Loucy (cell line): ENCODE measurements at regions not wholly inside any gene's neighbourhood (a gene's known extent, or its start where the extent isn't known, plus 50 kb on each side); places are given as distances from the start of the nearest gene placed in this dataset.

Experiments used
- H2AFZ ChIP-seq: fragments of 200-600 bp; sonication (generic); 2 replicates; pipeline ENCODE4 v1.6.0; 2016; ENCODE audit warnings: antibody characterized with exemption, mild to moderate bottlenecking, low read length, moderate library complexity
- H3F3A ChIP-seq: fragments of 200-600 bp; 2 replicates; pipeline ENCODE4 v1.6.0; 2016; ENCODE audit warnings: antibody characterized with exemption, low read depth, mild to moderate bottlenecking
- H3K27me3 ChIP-seq: fragments of 200-600 bp; sonication (generic); 2 replicates; pipeline ENCODE4 v1.6.1; 2014; ENCODE audit warnings: low read length, mild to moderate bottlenecking; ENCODE audit not compliant: insufficient read depth, poor library complexity, severe bottlenecking
- H3K36me3 ChIP-seq: fragments of 200-600 bp; sonication (generic); 2 replicates; pipeline ENCODE4 v1.6.1; 2016; ENCODE audit warnings: low read length; ENCODE audit not compliant: insufficient read depth
- H3K4me1 ChIP-seq: fragments of 200-600 bp; sonication (generic); 2 replicates; pipeline ENCODE4 v1.5.1; 2014; ENCODE audit warnings: low read length, mild to moderate bottlenecking; ENCODE audit not compliant: insufficient read depth, poor library complexity, severe bottlenecking
- H3K4me2 ChIP-seq: fragments of 200-600 bp; sonication (generic); 2 replicates; pipeline ENCODE4 v1.6.0; 2014; ENCODE audit warnings: antibody characterized with exemption, low read length, low read depth, mild to moderate bottlenecking; ENCODE audit not compliant: poor library complexity, severe bottlenecking
- H3K4me3 ChIP-seq: fragments of 200-600 bp; sonication (generic); 2 replicates; pipeline ENCODE4 v1.5.1; 2014; ENCODE audit warnings: low read length, mild to moderate bottlenecking, mixed read lengths; ENCODE audit not compliant: poor library complexity, severe bottlenecking
- H3K79me2 ChIP-seq: fragments of 200-600 bp; sonication (generic); 2 replicates; pipeline ENCODE4 v1.6.1; 2014; ENCODE audit warnings: low read length; ENCODE audit not compliant: insufficient read depth
- H3K9ac ChIP-seq: fragments of 200-600 bp; sonication (generic); 2 replicates; pipeline ENCODE4 v1.6.0; 2014; ENCODE audit warnings: mild to moderate bottlenecking, low read depth, low read length, moderate library complexity; ENCODE audit not compliant: poor library complexity, severe bottlenecking
- H3K9me2 ChIP-seq: fragments of 200-600 bp; sonication (generic); replicated peaks from 2 replicates; pipeline ENCODE4 v1.6.1; 2016; ENCODE audit warnings: low read depth, low read length, mixed read lengths
- H3K9me3 ChIP-seq: fragments of 200-600 bp; sonication (generic); 2 replicates; pipeline ENCODE4 v1.6.1; 2014; ENCODE audit warnings: mild to moderate bottlenecking, antibody characterized with exemption, low read length, low read depth; ENCODE audit not compliant: insufficient read depth
- H4K20me1 ChIP-seq: fragments of 200-600 bp; sonication (generic); 2 replicates; pipeline ENCODE4 v1.6.0; 2014; ENCODE audit warnings: antibody characterized with exemption, low read length, mild to moderate bottlenecking; ENCODE audit not compliant: insufficient read depth, poor library complexity, severe bottlenecking
- EZH2phosphoT487 ChIP-seq: fragments of 200-600 bp; IDR thresholded peaks from 2 replicates; pipeline ENCODE4 v1.6.1; 2018; ENCODE audit warnings: antibody characterized with exemption, mild to moderate bottlenecking, moderate library complexity, borderline replicate concordance
- TF ChIP-seq, protein P1 (sequence below): fragments of 200-600 bp; sonication (generic); conservative IDR thresholded peaks from 2 replicates; pipeline ENCODE4 v1.5.1; 2014; ENCODE audit warnings: mild to moderate bottlenecking, antibody characterized with exemption, low read length

DNA sequence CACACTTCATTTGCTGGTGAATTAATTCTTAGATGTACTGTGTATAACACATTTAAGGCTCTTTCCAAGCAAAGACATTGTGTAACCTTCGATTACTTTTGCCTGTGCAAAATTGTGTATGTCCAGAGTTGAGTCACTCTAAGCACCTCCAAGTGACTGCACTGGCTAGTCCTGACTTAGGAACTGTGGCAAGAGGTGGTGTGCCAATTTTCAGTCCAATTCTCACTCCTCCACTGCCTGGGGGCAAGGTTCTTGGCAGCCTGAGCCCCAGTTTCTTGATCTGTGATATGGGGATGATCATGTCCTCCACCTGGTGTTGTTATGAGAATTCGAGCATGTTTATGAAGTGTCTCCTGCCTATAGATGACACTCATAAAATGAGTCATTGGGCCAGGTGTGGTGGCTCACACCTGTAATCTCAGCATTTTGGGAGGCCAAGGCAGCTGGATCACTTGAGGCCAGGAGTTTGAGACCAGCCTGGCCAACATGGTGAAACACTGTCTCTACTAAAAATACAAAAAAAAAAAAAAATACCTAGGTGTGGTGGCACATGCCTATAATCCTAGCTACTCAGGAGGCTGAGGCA, 105.3 kb upstream of the CDYL start:
- Histone ChIP-seq H3K4me2 (no peak overlapping the region), H3K9me2 (no peaks in the 10 kb centered on the region), H3K79me2 (no peaks in the 10 kb centered on the region), H2AFZ (no peak overlapping the region), H3K9me3 (no peaks in the 10 kb centered on the region), H3K9ac (no peak overlapping the region), H3K4me3 (no peak overlapping the region), H3K4me1 (no peaks in the 10 kb centered on the region), H4K20me1 (no peaks in the 10 kb centered on the region), H3K27me3 (no peaks in the 10 kb centered on the region), H3K36me3 (no peaks in the 10 kb centered on the region), H3F3A (no peaks in the 10 kb centered on the region)
- no peak for TF ChIP-seq EZH2phosphoT487
- TF ChIP-seq, protein P1, sequence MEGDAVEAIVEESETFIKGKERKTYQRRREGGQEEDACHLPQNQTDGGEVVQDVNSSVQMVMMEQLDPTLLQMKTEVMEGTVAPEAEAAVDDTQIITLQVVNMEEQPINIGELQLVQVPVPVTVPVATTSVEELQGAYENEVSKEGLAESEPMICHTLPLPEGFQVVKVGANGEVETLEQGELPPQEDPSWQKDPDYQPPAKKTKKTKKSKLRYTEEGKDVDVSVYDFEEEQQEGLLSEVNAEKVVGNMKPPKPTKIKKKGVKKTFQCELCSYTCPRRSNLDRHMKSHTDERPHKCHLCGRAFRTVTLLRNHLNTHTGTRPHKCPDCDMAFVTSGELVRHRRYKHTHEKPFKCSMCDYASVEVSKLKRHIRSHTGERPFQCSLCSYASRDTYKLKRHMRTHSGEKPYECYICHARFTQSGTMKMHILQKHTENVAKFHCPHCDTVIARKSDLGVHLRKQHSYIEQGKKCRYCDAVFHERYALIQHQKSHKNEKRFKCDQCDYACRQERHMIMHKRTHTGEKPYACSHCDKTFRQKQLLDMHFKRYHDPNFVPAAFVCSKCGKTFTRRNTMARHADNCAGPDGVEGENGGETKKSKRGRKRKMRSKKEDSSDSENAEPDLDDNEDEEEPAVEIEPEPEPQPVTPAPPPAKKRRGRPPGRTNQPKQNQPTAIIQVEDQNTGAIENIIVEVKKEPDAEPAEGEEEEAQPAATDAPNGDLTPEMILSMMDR: no peak

DNA sequence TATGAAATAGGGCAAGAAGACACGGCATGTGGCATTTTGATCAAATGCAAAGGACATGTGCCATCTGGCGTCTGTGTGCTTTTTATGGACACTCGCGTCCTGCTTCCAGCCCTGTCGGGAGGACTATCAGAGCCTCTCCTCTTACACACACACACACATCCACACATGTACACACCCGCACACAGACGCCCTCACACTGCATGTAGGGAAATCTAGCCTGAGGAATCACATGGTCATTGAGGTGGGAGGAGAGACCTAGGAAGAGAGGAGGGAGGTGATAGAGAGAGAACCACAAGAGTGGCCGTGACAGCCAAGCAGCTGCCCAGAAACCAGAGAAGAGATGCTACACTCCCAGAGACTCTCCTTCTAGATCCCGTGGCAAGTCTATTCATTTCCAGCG, 105.9 kb upstream of the CDYL start:
- no peaks in the 10 kb centered on the region for H3K4me1 ChIP-seq
- TF ChIP-seq, protein P1: no peak
- no peak for TF ChIP-seq EZH2phosphoT487
- no peak overlapping the region for H2AFZ ChIP-seq
- H3K79me2 ChIP-seq: no peaks in the 10 kb centered on the region
- no peak overlapping the region for H3K4me2 ChIP-seq
- H3K4me3 ChIP-seq: no peak overlapping the region
- no peaks in the 10 kb centered on the region for H3F3A ChIP-seq
- no peak overlapping the region for H3K9ac ChIP-seq
- H3K36me3 ChIP-seq: no peaks in the 10 kb centered on the region
- no peaks in the 10 kb centered on the region for H3K9me2 ChIP-seq
- no peaks in the 10 kb centered on the region for H3K27me3 ChIP-seq
- H4K20me1 ChIP-seq: no peaks in the 10 kb centered on the region
- H3K9me3 ChIP-seq: no peaks in the 10 kb centered on the region

DNA sequence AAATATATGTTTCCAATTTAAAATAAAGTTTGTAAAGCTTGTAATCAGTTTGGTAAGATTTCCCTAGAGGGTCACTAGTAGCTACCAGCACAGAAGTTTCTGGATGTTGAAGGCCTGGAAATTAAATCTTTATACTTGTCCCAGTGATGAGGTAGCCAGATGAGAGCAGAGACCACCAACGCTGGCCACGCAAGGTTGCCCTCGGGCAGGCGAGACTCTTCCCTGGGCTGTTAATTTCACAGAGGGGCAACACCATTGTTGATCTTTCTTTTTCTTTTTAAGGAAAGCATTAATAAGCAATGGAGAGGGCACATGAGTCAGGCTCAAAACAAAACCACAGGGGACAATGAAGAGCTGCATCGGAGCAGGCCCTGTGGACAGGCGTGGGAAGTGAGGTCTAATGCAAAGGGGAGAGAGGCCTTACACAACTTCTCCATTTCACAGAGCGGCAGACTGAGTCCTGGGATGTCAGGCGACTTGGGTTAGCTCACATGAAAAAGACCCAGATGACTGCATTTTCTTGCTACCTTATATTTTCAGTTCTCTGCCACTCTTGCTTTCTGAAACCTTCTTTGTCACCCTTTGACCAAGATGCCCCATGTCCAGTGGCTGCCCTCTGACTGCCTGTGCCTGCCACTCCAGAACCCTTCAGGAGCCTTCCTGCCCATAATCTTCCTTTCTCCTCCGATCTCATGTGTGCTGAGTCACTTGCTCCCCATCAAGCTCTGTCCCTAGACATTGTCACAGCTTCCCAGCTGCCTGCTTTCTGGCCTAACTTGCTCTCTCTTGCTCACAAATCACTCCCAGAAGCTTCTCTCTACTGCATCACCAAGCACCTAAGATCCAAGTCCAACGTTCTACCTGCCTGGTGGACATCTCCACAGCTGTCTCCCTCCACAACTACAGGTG, 107.7 kb upstream of the CDYL start:
- H4K20me1 ChIP-seq: no peaks in the 10 kb centered on the region
- no peak overlapping the region for H3K9ac ChIP-seq
- no peak overlapping the region for H3K4me3 ChIP-seq
- H3K36me3 ChIP-seq: no peaks in the 10 kb centered on the region
- no peaks in the 10 kb centered on the region for H3K4me1 ChIP-seq
- no peaks in the 10 kb centered on the region for H3K27me3 ChIP-seq
- no peaks in the 10 kb centered on the region for H3K9me2 ChIP-seq
- no peak for TF ChIP-seq EZH2phosphoT487
- TF ChIP-seq, protein P1: no peak
- no peaks in the 10 kb centered on the region for H3K9me3 ChIP-seq
- H3F3A ChIP-seq: no peaks in the 10 kb centered on the region
- no peaks in the 10 kb centered on the region for H3K79me2 ChIP-seq
- no peak overlapping the region for H3K4me2 ChIP-seq
- H2AFZ ChIP-seq: no peak overlapping the region
